ENCODE measurements at regions not wholly inside any gene's neighbourhood (a gene's known extent, or its start where the extent isn't known, plus 50 kb on each side); places are given as distances from the start of the nearest gene placed in this dataset.
A peak's percentile ranks its signal among the peaks of the same experiment; 100 is the strongest.

DNA sequence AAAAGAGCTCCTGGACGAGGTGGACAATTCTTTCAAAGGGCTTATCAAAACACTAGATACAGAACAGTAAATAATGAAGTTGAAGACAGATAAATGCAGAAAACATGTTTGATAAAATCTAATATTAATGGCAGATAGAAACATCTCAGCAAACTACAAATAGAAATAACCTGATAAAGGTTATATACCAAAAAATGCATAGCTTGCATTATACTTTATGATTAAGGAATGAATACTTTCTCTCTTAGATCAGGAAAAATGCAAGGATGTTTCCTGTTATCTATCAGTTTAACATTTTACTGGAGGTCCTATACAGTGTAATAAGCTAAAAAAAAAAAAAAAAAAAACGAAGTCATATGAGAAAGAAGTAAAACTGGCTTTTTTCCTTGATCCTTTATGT, 304.5 kb upstream of the CXorf51A start:
- no peaks in the 10 kb centered on the region for H3F3A ChIP-seq (ENCODE audit: insufficient read depth, low read depth)
- no peaks in the 10 kb centered on the region for H3K4me1 ChIP-seq (replicated peaks; ENCODE audit: insufficient read depth)
- no peak overlapping the region for H3K27ac ChIP-seq
- intact Hi-C loops (cut with micrococcal nuclease; ENCODE audit: unreplicated experiment) = no loop called here
- ChIA-PET CTCF (no interaction called here), POLR2A (ENCODE audit: unreplicated experiment) (no interaction called here)
- BruUV-seq (replicated peaks) = no TSS peak
- H3K9me3 ChIP-seq (ENCODE audit: insufficient read depth, low read depth) = no peaks in the 10 kb centered on the region
- no peak overlapping the region for H2AFZ ChIP-seq
- DNase-seq = no peak
- H3K4me2 ChIP-seq = no peak overlapping the region
- H3K9me2 ChIP-seq (ENCODE audit: insufficient read depth) = no peaks in the 10 kb centered on the region
- TF ChIP-seq, protein P1, sequence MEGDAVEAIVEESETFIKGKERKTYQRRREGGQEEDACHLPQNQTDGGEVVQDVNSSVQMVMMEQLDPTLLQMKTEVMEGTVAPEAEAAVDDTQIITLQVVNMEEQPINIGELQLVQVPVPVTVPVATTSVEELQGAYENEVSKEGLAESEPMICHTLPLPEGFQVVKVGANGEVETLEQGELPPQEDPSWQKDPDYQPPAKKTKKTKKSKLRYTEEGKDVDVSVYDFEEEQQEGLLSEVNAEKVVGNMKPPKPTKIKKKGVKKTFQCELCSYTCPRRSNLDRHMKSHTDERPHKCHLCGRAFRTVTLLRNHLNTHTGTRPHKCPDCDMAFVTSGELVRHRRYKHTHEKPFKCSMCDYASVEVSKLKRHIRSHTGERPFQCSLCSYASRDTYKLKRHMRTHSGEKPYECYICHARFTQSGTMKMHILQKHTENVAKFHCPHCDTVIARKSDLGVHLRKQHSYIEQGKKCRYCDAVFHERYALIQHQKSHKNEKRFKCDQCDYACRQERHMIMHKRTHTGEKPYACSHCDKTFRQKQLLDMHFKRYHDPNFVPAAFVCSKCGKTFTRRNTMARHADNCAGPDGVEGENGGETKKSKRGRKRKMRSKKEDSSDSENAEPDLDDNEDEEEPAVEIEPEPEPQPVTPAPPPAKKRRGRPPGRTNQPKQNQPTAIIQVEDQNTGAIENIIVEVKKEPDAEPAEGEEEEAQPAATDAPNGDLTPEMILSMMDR (conservative IDR thresholded peaks at IDR 0.05) = no peak
- TF ChIP-seq EZH2 (IDR thresholded peaks at IDR 0.05; ENCODE audit: low read depth) = no peak
- H3K27me3 ChIP-seq (ENCODE audit: insufficient read depth, low read depth) = peaks cover 14% of the 10 kb centered on the region; the same call in 1 of the 2 replicates
- H3K4me3 ChIP-seq = no peak overlapping the region
- H3K79me2 ChIP-seq (ENCODE audit: low read depth) = no peaks in the 10 kb centered on the region
- H3K36me3 ChIP-seq (ENCODE audit: low read depth) = no peaks in the 10 kb centered on the region
- peaks cover 3% of the 10 kb centered on the region; the same call in 1 of the 2 replicates for H4K20me1 ChIP-seq (ENCODE audit: insufficient read depth)

DNA sequence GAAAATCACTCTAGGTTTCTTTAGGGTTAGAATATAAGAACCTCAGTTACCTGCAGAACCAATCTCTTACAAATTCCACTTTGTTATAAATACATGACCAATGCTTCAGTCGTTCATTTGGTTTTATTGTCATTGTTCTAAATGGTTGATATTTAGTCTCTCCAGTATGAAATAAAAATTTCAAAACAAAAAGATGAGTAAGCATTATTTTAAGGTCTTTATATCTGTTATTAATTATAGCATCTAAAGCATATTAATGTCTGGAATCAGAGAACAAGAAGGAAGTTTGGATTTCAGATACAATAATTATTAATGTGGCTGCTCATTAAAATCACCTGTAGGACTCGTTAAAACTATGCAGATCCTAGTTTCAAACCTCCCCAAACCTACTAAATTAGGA, 265.4 kb upstream of the CXorf51A start:
- no peaks in the 10 kb centered on the region for H3K4me1 ChIP-seq (replicated peaks; ENCODE audit: insufficient read depth)
- no peak for DNase-seq
- H3K9me2 ChIP-seq (ENCODE audit: insufficient read depth) = no peaks in the 10 kb centered on the region
- no peak overlapping the region for H3K4me3 ChIP-seq
- intact Hi-C loops (cut with micrococcal nuclease; ENCODE audit: unreplicated experiment) = no loop called here
- H3K27me3 ChIP-seq (ENCODE audit: insufficient read depth, low read depth) = no peaks in the 10 kb centered on the region
- no peak overlapping the region for H2AFZ ChIP-seq
- ChIA-PET POLR2A (ENCODE audit: unreplicated experiment) (no interaction called here), CTCF (no interaction called here)
- H3K27ac ChIP-seq = no peak overlapping the region
- H3F3A ChIP-seq (ENCODE audit: insufficient read depth, low read depth) = no peaks in the 10 kb centered on the region
- H3K36me3 ChIP-seq (ENCODE audit: low read depth) = no peaks in the 10 kb centered on the region
- no peak for TF ChIP-seq EZH2 (IDR thresholded peaks at IDR 0.05; ENCODE audit: low read depth)
- TF ChIP-seq, protein P1 (conservative IDR thresholded peaks at IDR 0.05) = no peak
- no peak overlapping the region for H3K4me2 ChIP-seq
- no TSS peak for BruUV-seq (replicated peaks)
- H3K79me2 ChIP-seq (ENCODE audit: low read depth) = no peaks in the 10 kb centered on the region
- no peaks in the 10 kb centered on the region for H3K9me3 ChIP-seq (ENCODE audit: insufficient read depth, low read depth)
- H4K20me1 ChIP-seq (ENCODE audit: insufficient read depth) = no peaks in the 10 kb centered on the region

DNA sequence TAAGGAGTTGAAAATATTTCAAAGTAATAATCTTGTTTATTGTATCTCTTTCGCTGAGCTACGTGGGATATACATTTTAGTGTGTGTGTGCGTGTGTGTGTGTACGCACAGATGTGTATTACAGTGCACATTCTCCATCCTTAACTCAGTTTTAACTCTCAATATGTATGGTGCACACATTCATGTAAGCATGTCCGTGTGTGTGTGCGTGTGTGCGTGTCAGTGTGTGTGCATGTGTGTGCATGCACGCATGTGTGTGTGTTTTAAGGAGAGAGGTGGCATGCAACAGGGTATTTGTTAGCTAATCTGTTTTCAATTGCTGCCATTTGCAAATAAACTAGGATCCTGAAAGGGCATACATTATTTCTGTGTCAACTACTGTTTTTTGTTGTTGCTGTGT, 264.9 kb upstream of the CXorf51A start:
- intact Hi-C loops (cut with micrococcal nuclease; ENCODE audit: unreplicated experiment) = no loop called here
- H3K27me3 ChIP-seq (ENCODE audit: insufficient read depth, low read depth) = no peaks in the 10 kb centered on the region
- DNase-seq = no peak
- no peak overlapping the region for H3K27ac ChIP-seq
- POLR2A ChIA-PET (ENCODE audit: unreplicated experiment) = no interaction called here
- no peaks in the 10 kb centered on the region for H3F3A ChIP-seq (ENCODE audit: insufficient read depth, low read depth)
- H4K20me1 ChIP-seq (ENCODE audit: insufficient read depth) = no peaks in the 10 kb centered on the region
- H3K79me2 ChIP-seq (ENCODE audit: low read depth) = no peaks in the 10 kb centered on the region
- TF ChIP-seq, protein P1 (conservative IDR thresholded peaks at IDR 0.05) = no peak
- no peak for TF ChIP-seq EZH2 (IDR thresholded peaks at IDR 0.05; ENCODE audit: low read depth)
- H2AFZ ChIP-seq = 0 out of 2 replicates have a peak overlapping the region, but pooled peaks have one; percentile 23
- no peaks in the 10 kb centered on the region for H3K4me1 ChIP-seq (replicated peaks; ENCODE audit: insufficient read depth)
- H3K9me2 ChIP-seq (ENCODE audit: insufficient read depth) = no peaks in the 10 kb centered on the region
- no TSS peak for BruUV-seq (replicated peaks)
- H3K9me3 ChIP-seq (ENCODE audit: insufficient read depth, low read depth) = no peaks in the 10 kb centered on the region
- CTCF ChIA-PET = no interaction called here
- no peak overlapping the region for H3K4me3 ChIP-seq
- H3K4me2 ChIP-seq = no peak overlapping the region
- no peaks in the 10 kb centered on the region for H3K36me3 ChIP-seq (ENCODE audit: low read depth)

All from PC-9 (cell line).